IPS DF 4.7 (cell line): ENCODE measurements at regions not wholly inside any gene's neighbourhood (a gene's known extent, or its start where the extent isn't known, plus 50 kb on each side); places are given as distances from the start of the nearest gene placed in this dataset.

Experiments
- DNase-seq: peaks from one replicate; pipeline ENCODE4 v3.0.0-alpha.2; 2013; ENCODE audit warnings: low spot score; ENCODE audit errors: extremely low read depth

GRCh38 chr2:62281663-62282062, 85.7 kb downstream of the B3GNT2 start:
- no peak for DNase-seq

DNA sequence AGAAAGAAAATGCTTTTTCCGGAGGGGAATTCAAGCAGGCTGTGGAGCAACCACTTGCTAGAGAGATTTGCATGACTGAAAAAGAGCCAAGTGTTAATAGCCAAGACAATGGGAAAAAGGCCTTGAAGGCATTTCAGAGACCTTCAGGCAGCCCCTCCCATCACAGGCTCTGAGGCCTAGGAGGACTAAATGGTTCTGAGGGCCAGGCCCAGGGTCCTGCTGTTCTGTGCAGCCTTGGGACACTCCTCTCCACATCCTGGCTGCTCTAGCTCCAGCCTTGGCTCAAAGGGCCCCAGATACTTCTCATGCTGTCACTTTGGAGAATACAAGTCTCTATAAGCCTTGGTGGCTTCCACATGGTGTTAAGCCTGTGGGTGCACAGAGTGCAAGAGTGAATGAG, 81.8 kb downstream of the B3GNT2 start:
- DNase-seq: no peak
